ENCODE measurements at regions not wholly inside any gene's neighbourhood (a gene's known extent, or its start where the extent isn't known, plus 50 kb on each side); places are given as distances from the start of the nearest gene placed in this dataset.

DNA sequence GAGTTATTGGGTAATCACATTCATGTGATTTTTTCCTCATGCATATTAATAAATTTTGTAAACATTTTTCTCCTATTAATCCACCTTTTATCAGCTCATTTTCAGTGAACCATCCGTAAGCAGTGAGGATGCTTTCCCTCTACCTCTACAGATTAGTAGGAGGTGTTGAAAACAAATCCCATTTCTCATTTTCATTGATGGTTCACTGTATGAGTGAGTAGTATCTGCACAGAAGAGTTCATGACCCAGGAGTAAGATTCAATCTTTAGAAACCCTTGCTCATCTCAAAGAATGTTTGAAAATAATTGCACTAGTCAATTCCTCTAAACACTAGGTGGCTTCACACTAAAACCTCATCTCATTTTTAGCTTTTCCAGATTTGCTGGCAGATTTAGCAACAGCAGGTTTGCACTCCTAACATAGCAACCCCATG is 440.0 kb downstream of the HAO1 start:
- H3K36me3 ChIP-seq (ENCODE audit: control insufficient read depth, insufficient read depth, low read length): no peaks in the 10 kb centered on the region
- no peaks in the 10 kb centered on the region for H3K36me3 Mint-ChIP-seq
- no peak overlapping the region for H3K4me3 Mint-ChIP-seq
- H3K4me3 ChIP-seq (ENCODE audit: low read length): no peak overlapping the region
- intact Hi-C loops (cut with micrococcal nuclease): no loop called here
- H3K4me1 ChIP-seq (ENCODE audit: control insufficient read depth, insufficient read depth, low read length): no peaks in the 10 kb centered on the region
- ATAC-seq (no peak), DNase-seq (no peak)
- H3K27ac Mint-ChIP-seq: no peak overlapping the region
- H3K9me3 ChIP-seq (ENCODE audit: control insufficient read depth, insufficient read depth, low read length): no peaks in the 10 kb centered on the region
- WGBS (ENCODE audit: insufficient coverage): no CpG with 5 or more reads among the region's 1 CpG
- no peaks in the 10 kb centered on the region for H3K27me3 Mint-ChIP-seq (ENCODE audit: low read depth in 2 of 2)
- H3K9me3 Mint-ChIP-seq: peaks cover 0 to 4% of the 10 kb centered on the region in 2 donors
- no peaks in the 10 kb centered on the region for H3K4me1 Mint-ChIP-seq
- H3K27me3 ChIP-seq (ENCODE audit: control insufficient read depth, insufficient read depth, low read length): no peaks in the 10 kb centered on the region
- no peak overlapping the region for H3K27ac ChIP-seq (ENCODE audit: low read length)
- TF ChIP-seq, protein P1, sequence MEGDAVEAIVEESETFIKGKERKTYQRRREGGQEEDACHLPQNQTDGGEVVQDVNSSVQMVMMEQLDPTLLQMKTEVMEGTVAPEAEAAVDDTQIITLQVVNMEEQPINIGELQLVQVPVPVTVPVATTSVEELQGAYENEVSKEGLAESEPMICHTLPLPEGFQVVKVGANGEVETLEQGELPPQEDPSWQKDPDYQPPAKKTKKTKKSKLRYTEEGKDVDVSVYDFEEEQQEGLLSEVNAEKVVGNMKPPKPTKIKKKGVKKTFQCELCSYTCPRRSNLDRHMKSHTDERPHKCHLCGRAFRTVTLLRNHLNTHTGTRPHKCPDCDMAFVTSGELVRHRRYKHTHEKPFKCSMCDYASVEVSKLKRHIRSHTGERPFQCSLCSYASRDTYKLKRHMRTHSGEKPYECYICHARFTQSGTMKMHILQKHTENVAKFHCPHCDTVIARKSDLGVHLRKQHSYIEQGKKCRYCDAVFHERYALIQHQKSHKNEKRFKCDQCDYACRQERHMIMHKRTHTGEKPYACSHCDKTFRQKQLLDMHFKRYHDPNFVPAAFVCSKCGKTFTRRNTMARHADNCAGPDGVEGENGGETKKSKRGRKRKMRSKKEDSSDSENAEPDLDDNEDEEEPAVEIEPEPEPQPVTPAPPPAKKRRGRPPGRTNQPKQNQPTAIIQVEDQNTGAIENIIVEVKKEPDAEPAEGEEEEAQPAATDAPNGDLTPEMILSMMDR (IDR thresholded peaks at IDR 0.05): no peak

DNA sequence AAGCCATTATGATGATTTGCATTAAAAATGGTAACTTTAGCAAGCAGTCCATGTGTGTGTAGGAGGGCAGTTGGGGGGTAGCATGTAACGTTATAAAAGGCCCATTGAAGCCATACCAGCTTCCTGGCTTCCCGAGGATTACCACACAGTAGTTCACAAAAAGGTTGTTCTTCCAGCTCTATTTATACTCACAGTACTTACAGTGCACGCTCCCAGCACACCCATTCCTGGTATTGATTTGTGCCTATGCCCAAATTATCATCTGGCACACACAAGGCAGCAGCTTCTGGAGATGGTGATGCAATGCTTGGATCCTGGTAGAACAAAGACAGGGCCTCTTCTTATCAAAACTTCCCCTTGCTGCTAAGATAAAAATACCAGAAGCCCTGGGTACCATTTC is 436.8 kb downstream of the HAO1 start:
- Mint-ChIP-seq H3K4me1 (no peaks in the 10 kb centered on the region), H3K9me3 (peaks cover 0 to 2% of the 10 kb centered on the region in 2 donors), H3K27me3 (ENCODE audit: low read depth in 2 of 2) (no peaks in the 10 kb centered on the region), H3K27ac (no peak overlapping the region), H3K36me3 (no peaks in the 10 kb centered on the region), H3K4me3 (no peak overlapping the region)
- Histone ChIP-seq H3K4me3 (ENCODE audit: low read length) (no peak overlapping the region), H3K36me3 (ENCODE audit: control insufficient read depth, insufficient read depth, low read length) (no peaks in the 10 kb centered on the region), H3K4me1 (ENCODE audit: control insufficient read depth, insufficient read depth, low read length) (no peaks in the 10 kb centered on the region), H3K27ac (ENCODE audit: low read length) (no peak overlapping the region), H3K27me3 (ENCODE audit: control insufficient read depth, insufficient read depth, low read length) (no peaks in the 10 kb centered on the region), H3K9me3 (ENCODE audit: control insufficient read depth, insufficient read depth, low read length) (no peaks in the 10 kb centered on the region)
- 34% methylated on average over 3 of the region's 3 CpGs for WGBS (ENCODE audit: insufficient coverage)
- no peak for ATAC-seq
- TF ChIP-seq, protein P1 (IDR thresholded peaks at IDR 0.05): no peak
- intact Hi-C loops (cut with micrococcal nuclease): no loop called here
- no peak for DNase-seq

DNA sequence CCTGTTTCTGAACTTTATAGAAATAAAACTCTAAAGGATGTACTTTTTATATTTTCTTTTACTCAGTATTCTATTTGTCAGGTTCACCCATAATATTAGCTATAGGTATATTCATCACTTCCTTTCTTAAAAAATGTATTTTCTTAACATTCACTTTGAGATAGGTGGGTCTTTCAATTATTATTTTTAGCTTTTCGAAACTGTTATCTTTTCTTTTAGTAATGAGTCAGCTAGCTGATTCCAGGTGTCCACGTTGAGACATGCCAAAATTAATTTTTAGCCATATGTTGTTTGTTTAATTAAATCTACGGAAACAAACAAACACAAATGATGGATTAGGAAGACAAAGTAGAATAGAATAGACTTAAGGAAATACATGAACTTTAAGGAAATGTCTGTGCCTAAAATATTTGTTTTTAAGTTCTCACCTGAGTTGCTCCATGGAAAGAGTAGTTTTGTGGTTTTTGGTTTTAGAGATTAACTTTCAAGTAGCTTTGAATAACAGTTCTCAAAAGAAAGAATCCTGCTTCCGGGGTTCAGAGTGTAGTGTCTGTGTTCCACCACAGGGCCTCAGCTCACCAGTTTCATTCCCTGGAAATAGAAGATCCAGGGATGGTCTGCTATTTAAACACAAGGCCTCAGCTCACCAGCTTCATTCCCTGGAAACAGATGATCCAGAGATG is 435.0 kb downstream of the HAO1 start:
- Mint-ChIP-seq H3K36me3 (no peaks in the 10 kb centered on the region), H3K4me3 (no peak overlapping the region), H3K4me1 (no peaks in the 10 kb centered on the region), H3K27ac (no peak overlapping the region), H3K27me3 (ENCODE audit: low read depth in 2 of 2) (no peaks in the 10 kb centered on the region), H3K9me3 (peaks cover 0 to 2% of the 10 kb centered on the region in 2 donors)
- TF ChIP-seq, protein P1 (IDR thresholded peaks at IDR 0.05): no peak
- Histone ChIP-seq H3K36me3 (ENCODE audit: control insufficient read depth, insufficient read depth, low read length) (no peaks in the 10 kb centered on the region), H3K27me3 (ENCODE audit: control insufficient read depth, insufficient read depth, low read length) (no peaks in the 10 kb centered on the region), H3K4me1 (ENCODE audit: control insufficient read depth, insufficient read depth, low read length) (no peaks in the 10 kb centered on the region), H3K4me3 (ENCODE audit: low read length) (no peak overlapping the region), H3K27ac (ENCODE audit: low read length) (no peak overlapping the region), H3K9me3 (ENCODE audit: control insufficient read depth, insufficient read depth, low read length) (no peaks in the 10 kb centered on the region)
- DNase-seq (no peak), ATAC-seq (no peak)
- 90% methylated on average over 3 of the region's 4 CpGs for WGBS (ENCODE audit: insufficient coverage)
- intact Hi-C loops (cut with micrococcal nuclease): no loop called here

DNA sequence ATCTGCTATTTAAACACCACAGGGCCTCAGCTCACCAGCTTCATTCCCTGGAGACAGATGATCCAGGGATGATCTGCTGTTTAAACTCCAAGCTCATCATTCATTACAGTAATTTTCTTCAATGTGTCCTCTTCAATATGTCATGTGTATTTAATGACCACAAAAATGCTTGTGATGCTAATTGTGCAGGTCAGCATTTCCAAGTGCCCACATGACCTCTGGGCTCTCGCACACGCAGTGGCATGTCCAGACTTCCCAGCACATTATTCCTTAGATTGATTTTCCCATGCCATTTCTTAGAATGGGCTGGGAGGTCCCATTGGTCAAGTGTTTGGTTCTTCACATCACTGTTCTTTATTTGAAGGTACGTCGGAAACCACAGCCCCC is 434.4 kb downstream of the HAO1 start:
- Mint-ChIP-seq H3K36me3 (no peaks in the 10 kb centered on the region), H3K4me3 (no peak overlapping the region), H3K9me3 (peaks cover 0 to 2% of the 10 kb centered on the region in 2 donors), H3K27me3 (ENCODE audit: low read depth in 2 of 2) (no peaks in the 10 kb centered on the region), H3K4me1 (no peaks in the 10 kb centered on the region), H3K27ac (no peak overlapping the region)
- ATAC-seq (no peak), DNase-seq (no peak)
- 86% methylated on average over 2 of the region's 4 CpGs for WGBS (ENCODE audit: insufficient coverage)
- Histone ChIP-seq H3K4me1 (ENCODE audit: control insufficient read depth, insufficient read depth, low read length) (no peaks in the 10 kb centered on the region), H3K4me3 (ENCODE audit: low read length) (no peak overlapping the region), H3K27ac (ENCODE audit: low read length) (no peak overlapping the region), H3K36me3 (ENCODE audit: control insufficient read depth, insufficient read depth, low read length) (no peaks in the 10 kb centered on the region), H3K27me3 (ENCODE audit: control insufficient read depth, insufficient read depth, low read length) (no peaks in the 10 kb centered on the region), H3K9me3 (ENCODE audit: control insufficient read depth, insufficient read depth, low read length) (no peaks in the 10 kb centered on the region)
- TF ChIP-seq, protein P1 (IDR thresholded peaks at IDR 0.05): no peak
- intact Hi-C loops (cut with micrococcal nuclease): no loop called here

All from natural killer cell (primary cell).